ENCODE measurements at regions not wholly inside any gene's neighbourhood (a gene's known extent, or its start where the extent isn't known, plus 50 kb on each side); places are given as distances from the start of the nearest gene placed in this dataset.

DNA sequence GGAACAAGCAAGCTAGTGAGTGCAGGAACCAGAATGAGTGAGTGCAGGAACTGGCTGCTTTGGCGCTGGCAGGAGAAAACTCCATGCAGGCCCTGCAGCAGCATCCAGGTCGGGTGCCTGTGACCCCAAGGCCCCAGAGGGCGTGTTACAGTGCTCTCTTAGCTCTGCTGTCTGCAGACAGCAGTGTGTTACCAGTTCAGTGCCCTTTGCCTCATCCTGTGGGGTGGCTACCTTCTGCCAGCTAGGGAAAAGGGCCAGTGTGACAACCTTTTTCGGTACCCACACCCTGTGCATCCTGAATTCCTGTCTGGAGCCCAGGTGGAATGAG lies 202.3 kb upstream of the SMIM31 start:
- BruUV-seq (replicated peaks) = no TSS peak
- TF ChIP-seq, protein P1, sequence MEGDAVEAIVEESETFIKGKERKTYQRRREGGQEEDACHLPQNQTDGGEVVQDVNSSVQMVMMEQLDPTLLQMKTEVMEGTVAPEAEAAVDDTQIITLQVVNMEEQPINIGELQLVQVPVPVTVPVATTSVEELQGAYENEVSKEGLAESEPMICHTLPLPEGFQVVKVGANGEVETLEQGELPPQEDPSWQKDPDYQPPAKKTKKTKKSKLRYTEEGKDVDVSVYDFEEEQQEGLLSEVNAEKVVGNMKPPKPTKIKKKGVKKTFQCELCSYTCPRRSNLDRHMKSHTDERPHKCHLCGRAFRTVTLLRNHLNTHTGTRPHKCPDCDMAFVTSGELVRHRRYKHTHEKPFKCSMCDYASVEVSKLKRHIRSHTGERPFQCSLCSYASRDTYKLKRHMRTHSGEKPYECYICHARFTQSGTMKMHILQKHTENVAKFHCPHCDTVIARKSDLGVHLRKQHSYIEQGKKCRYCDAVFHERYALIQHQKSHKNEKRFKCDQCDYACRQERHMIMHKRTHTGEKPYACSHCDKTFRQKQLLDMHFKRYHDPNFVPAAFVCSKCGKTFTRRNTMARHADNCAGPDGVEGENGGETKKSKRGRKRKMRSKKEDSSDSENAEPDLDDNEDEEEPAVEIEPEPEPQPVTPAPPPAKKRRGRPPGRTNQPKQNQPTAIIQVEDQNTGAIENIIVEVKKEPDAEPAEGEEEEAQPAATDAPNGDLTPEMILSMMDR (conservative IDR thresholded peaks at IDR 0.05; ENCODE audit: low read length) = no peak
- no peak for TF ChIP-seq EZH2phosphoT487 (IDR thresholded peaks at IDR 0.05; ENCODE audit: borderline replicate concordance, low read depth, low read length)
- Histone ChIP-seq H3K4me2 (ENCODE audit: low read length) (no peak overlapping the region), H3K9me3 (ENCODE audit: low read length) (no peaks in the 10 kb centered on the region), H3K79me2 (ENCODE audit: insufficient read depth, low read depth, low read length) (no peaks in the 10 kb centered on the region), H3K4me3 (ENCODE audit: low read depth, low read length, poor library complexity, severe bottlenecking) (no peak overlapping the region), H3K9me2 (ENCODE audit: insufficient read depth, low read length) (no peaks in the 10 kb centered on the region), H3K27ac (ENCODE audit: low read depth, low read length, poor library complexity, severe bottlenecking) (no peak overlapping the region), H4K20me1 (ENCODE audit: insufficient read depth, low read length) (no peaks in the 10 kb centered on the region), H2AFZ (ENCODE audit: low read length) (no peak overlapping the region), H3K36me3 (ENCODE audit: insufficient read depth, low read length) (no peaks in the 10 kb centered on the region), H3K4me1 (ENCODE audit: insufficient read depth, low read length, poor library complexity, severe bottlenecking) (no peaks in the 10 kb centered on the region)
- no peak for DNase-seq (ENCODE audit: low spot score)
- POLR2A ChIA-PET = no interaction called here
- CTCF ChIA-PET (ENCODE audit: unreplicated experiment) = no interaction called here
- intact Hi-C loops (cut with micrococcal nuclease; ENCODE audit: unreplicated experiment) = no loop called here

DNA sequence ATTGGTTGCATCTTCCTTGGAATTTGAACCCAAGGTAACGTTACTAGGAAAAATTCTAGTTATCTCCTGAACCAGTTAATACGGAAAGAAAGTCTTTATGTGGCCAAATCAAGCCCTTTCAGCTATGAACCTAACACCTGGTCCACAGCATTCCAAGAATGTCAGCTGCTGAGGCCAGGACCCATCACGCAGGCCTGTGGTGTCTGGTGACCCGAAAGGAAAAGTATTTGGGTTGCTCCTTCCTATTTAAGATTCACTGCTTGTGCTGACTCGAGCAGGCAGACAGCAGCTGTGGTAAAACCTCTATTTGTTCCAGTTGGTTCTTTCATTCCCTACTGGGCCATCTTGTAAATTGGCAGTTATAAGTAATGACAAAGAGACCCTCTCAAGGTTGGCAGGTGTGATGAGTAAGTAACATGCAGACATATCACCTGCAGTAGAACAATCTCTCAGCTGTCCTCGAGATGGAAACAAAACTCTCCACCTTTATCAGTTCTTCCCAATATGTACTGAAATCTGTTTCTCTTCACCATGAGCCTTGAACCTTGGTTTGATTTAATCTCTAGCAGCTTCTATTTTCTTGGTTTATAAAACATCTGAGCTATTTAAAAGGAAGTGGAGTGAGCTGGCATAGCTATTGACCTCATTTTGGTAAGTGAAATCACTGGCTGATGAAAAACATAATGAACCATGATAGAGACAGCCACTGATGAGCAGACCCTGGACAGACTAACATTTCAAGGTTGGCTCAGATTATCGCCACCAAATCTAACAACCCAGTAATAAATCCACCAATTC lies 182.1 kb upstream of the SMIM31 start:
- no peaks in the 10 kb centered on the region for H3K79me2 ChIP-seq (ENCODE audit: insufficient read depth, low read depth, low read length)
- POLR2A ChIA-PET = no interaction called here
- no peaks in the 10 kb centered on the region for H3K9me3 ChIP-seq (ENCODE audit: low read length)

GRCh38 chr4:164572877-164573279 lies 181.1 kb upstream of the SMIM31 start:
- intact Hi-C loops (cut with micrococcal nuclease; ENCODE audit: unreplicated experiment) = no loop called here
- ChIA-PET CTCF (ENCODE audit: unreplicated experiment) (no interaction called here), POLR2A (no interaction called here)
- H3K79me2 ChIP-seq (ENCODE audit: insufficient read depth, low read depth, low read length) = no peaks in the 10 kb centered on the region
- H3K4me3 ChIP-seq (ENCODE audit: low read depth, low read length, poor library complexity, severe bottlenecking) = no peak overlapping the region
- no TSS peak for BruUV-seq (replicated peaks)
- H3K36me3 ChIP-seq (ENCODE audit: insufficient read depth, low read length) = no peaks in the 10 kb centered on the region
- no peaks in the 10 kb centered on the region for H3K9me3 ChIP-seq (ENCODE audit: low read length)
- no peak overlapping the region for H2AFZ ChIP-seq (ENCODE audit: low read length)
- no peaks in the 10 kb centered on the region for H3K4me1 ChIP-seq (ENCODE audit: insufficient read depth, low read length, poor library complexity, severe bottlenecking)
- no peaks in the 10 kb centered on the region for H4K20me1 ChIP-seq (ENCODE audit: insufficient read depth, low read length)
- H3K27ac ChIP-seq (ENCODE audit: low read depth, low read length, poor library complexity, severe bottlenecking) = no peak overlapping the region
- TF ChIP-seq, protein P1 (conservative IDR thresholded peaks at IDR 0.05; ENCODE audit: low read length) = no peak
- TF ChIP-seq EZH2phosphoT487 (IDR thresholded peaks at IDR 0.05; ENCODE audit: borderline replicate concordance, low read depth, low read length) = no peak
- DNase-seq (ENCODE audit: low spot score) = no peak
- H3K4me2 ChIP-seq (ENCODE audit: low read length) = no peak overlapping the region
- H3K9me2 ChIP-seq (ENCODE audit: insufficient read depth, low read length) = no peaks in the 10 kb centered on the region

More for the DNA sequence above, 182.1 kb upstream of the SMIM31 start:
- Histone ChIP-seq H3K4me1 (ENCODE audit: insufficient read depth, low read length, poor library complexity, severe bottlenecking) (no peaks in the 10 kb centered on the region), H3K27ac (ENCODE audit: low read depth, low read length, poor library complexity, severe bottlenecking) (no peak overlapping the region), H3K4me2 (ENCODE audit: low read length) (no peak overlapping the region), H3K9me2 (ENCODE audit: insufficient read depth, low read length) (no peaks in the 10 kb centered on the region), H4K20me1 (ENCODE audit: insufficient read depth, low read length) (no peaks in the 10 kb centered on the region), H3K36me3 (ENCODE audit: insufficient read depth, low read length) (no peaks in the 10 kb centered on the region), H3K4me3 (ENCODE audit: low read depth, low read length, poor library complexity, severe bottlenecking) (no peak overlapping the region), H2AFZ (ENCODE audit: low read length) (no peak overlapping the region)
- CTCF ChIA-PET (ENCODE audit: unreplicated experiment) = no interaction called here
- TF ChIP-seq EZH2phosphoT487 (IDR thresholded peaks at IDR 0.05; ENCODE audit: borderline replicate concordance, low read depth, low read length) = no peak
- TF ChIP-seq, protein P1 (conservative IDR thresholded peaks at IDR 0.05; ENCODE audit: low read length) = no peak
- no TSS peak for BruUV-seq (replicated peaks)
- intact Hi-C loops (cut with micrococcal nuclease; ENCODE audit: unreplicated experiment) = no loop called here
- DNase-seq (ENCODE audit: low spot score) = no peak

Data from OCI-LY7 (cell line).